SIG-M5 treated with dmso at 0.1 percent for 504 hours (cell line): ENCODE measurements at regions not wholly inside any gene's neighbourhood (a gene's known extent, or its start where the extent isn't known, plus 50 kb on each side); places are given as distances from the start of the nearest gene placed in this dataset.

Experiments used
- DNase-seq: peaks from one replicate; lab custom pipeline; 2025; ENCODE audit not compliant: unreplicated experiment; lab: John Stamatoyannopoulos, UW

GRCh38 chr14:51544471-51544870 lies 107.2 kb upstream of the FRMD6 start:
- DNase-seq, result no peak

GRCh38 chr14:51544901-51545300 lies 106.8 kb upstream of the FRMD6 start:
- DNase-seq, result no peak

- DNase-seq, result no peak
Observed at GRCh38 chr14:51545396-51545795, 106.3 kb upstream of the FRMD6 start.

GRCh38 chr14:51546099-51546498 lies 105.6 kb upstream of the FRMD6 start:
- no peak for DNase-seq

- DNase-seq, result no peak
Observed at GRCh38 chr14:51546603-51547258, 105.0 kb upstream of the FRMD6 start.

- DNase-seq, result no peak
Observed at GRCh38 chr14:51547260-51547659, 104.5 kb upstream of the FRMD6 start.

- no peak for DNase-seq
Observed at GRCh38 chr14:51547701-51548100, 104.0 kb upstream of the FRMD6 start.

GRCh38 chr14:51548187-51548586 lies 103.5 kb upstream of the FRMD6 start:
- no peak for DNase-seq

- no peak for DNase-seq
Observed at GRCh38 chr14:51550636-51551035, 101.1 kb upstream of the FRMD6 start.

- DNase-seq, result no peak
Observed at GRCh38 chr14:51552275-51552674, 99.4 kb upstream of the FRMD6 start.

- no peak for DNase-seq
Observed at GRCh38 chr14:51552768-51553404, 98.8 kb upstream of the FRMD6 start.

GRCh38 chr14:51554339-51554920 lies 97.3 kb upstream of the FRMD6 start:
- DNase-seq, result no peak

- no peak for DNase-seq
Observed at GRCh38 chr14:51554953-51555352, 96.8 kb upstream of the FRMD6 start.

- DNase-seq, result no peak
Observed at GRCh38 chr14:51561141-51561540, 90.6 kb upstream of the FRMD6 start.

- DNase-seq, result no peak
Observed at GRCh38 chr14:51562816-51563215, 88.9 kb upstream of the FRMD6 start.

- DNase-seq, result no peak
Observed at GRCh38 chr14:51563560-51563959, 88.2 kb upstream of the FRMD6 start.

- DNase-seq, result no peak
Observed at GRCh38 chr14:51564460-51564859, 87.2 kb upstream of the FRMD6 start.

GRCh38 chr14:51564986-51565604 lies 86.6 kb upstream of the FRMD6 start:
- DNase-seq, result peak; percentile 44

- DNase-seq, result no peak
Observed at GRCh38 chr14:51566831-51567582, 84.7 kb upstream of the FRMD6 start.

- DNase-seq, result no peak
Observed at GRCh38 chr14:51568366-51568765, 83.3 kb upstream of the FRMD6 start.

- no peak for DNase-seq
Observed at GRCh38 chr14:51573607-51574006, 78.1 kb upstream of the FRMD6 start.
